GM12878 (cell line): ENCODE measurements at regions not wholly inside any gene's neighbourhood (a gene's known extent, or its start where the extent isn't known, plus 50 kb on each side); places are given as distances from the start of the nearest gene placed in this dataset.

ENCODE experiments used
- ATAC-seq: fragments of 200-7000 bp; cut with Tn5 transposase; 3 replicates; pipeline ENCODE4 v1.9.1; 2020; ENCODE audit warnings: mild to moderate bottlenecking, moderate library complexity
- BruUV-seq: library from RNA; stranded (reverse); fragments of 400-500 nt; replicated peaks from 2 replicates; lab custom pipeline; 2021; lab: Mats Ljungman, UMichigan
- CTCF ChIA-PET: fragments of 300-600 bp; sonication (Branson Sonifier 250); formaldehyde crosslinking; extraction: SDS; loops from one replicate; lab custom pipeline; 2021; ENCODE audit warnings: inconsistent platforms; lab: Yijun Ruan, JAX
- POLR2A ChIA-PET: fragments of 350-600 bp; formaldehyde crosslinking; extraction: SDS; loops from one replicate; lab custom pipeline; 2021; ENCODE audit warnings: inconsistent platforms; lab: Charles Lee
- RAD21 ChIA-PET: fragments of 300-600 bp; sonication (Branson Sonifier 250); formaldehyde crosslinking; loops from one replicate; lab custom pipeline; 2023; ENCODE audit warnings: antibody characterized with exemption; ENCODE audit not compliant: unreplicated experiment; lab: Charles Lee
- SMC1A ChIA-PET: fragments of 300-600 bp; sonication (Branson Sonifier 250); formaldehyde crosslinking; loops from one replicate; lab custom pipeline; 2023; ENCODE audit not compliant: unreplicated experiment, uncharacterized antibody; lab: Charles Lee
- DNase-seq: peaks from one replicate; pipeline ENCODE4 v3.0.0-alpha.2; 2011; ENCODE audit warnings: low read depth, low spot score
- FAIRE-seq: peaks from 3 replicates; lab custom pipeline; 2011; peaks lifted over from hg19 to GRCh38; lab: Jason Lieb, UNC
- H2AFZ ChIP-seq: 2 replicates; pipeline ENCODE4 v1.6.0; 2011; ENCODE audit warnings: low read depth, low read length, control low read depth; ENCODE audit not compliant: control insufficient read depth
- H3K27ac ChIP-seq: 2 replicates; pipeline ENCODE4 v1.5.1; 2011; ENCODE audit warnings: control low read depth; ENCODE audit not compliant: control insufficient read depth, insufficient read depth
- H3K27me3 ChIP-seq, 2 experiments: replicated peaks in 1 of 2; 2 replicates each; pipeline versions ENCODE4 v1.6.0 to v1.6.1; 2011; ENCODE audit warnings: low read length in 1 of 2; ENCODE audit not compliant: control insufficient read depth in 2 of 2, insufficient read depth in 2 of 2
- H3K36me3 ChIP-seq, 2 experiments: 2 replicates each; pipeline ENCODE4 v1.5.1; 2011; ENCODE audit warnings: low read length in 1 of 2; ENCODE audit not compliant: control insufficient read depth in 2 of 2, insufficient read depth in 2 of 2
- H3K4me1 ChIP-seq: 2 replicates; pipeline ENCODE4 v1.6.1; 2011; ENCODE audit warnings: mild to moderate bottlenecking, low read length, moderate library complexity, mixed read lengths; ENCODE audit not compliant: control insufficient read depth, insufficient read depth
- H3K4me2 ChIP-seq: 2 replicates; pipeline ENCODE4 v1.6.0; 2011; ENCODE audit warnings: control low read depth; ENCODE audit not compliant: control insufficient read depth, insufficient read depth
- H3K4me3 ChIP-seq: fragments of 200-600 bp; sonication (generic); 2 replicates; pipeline ENCODE4 v1.5.1; 2016
- H3K79me2 ChIP-seq: 2 replicates; pipeline ENCODE4 v1.6.0; 2011; ENCODE audit warnings: low read length; ENCODE audit not compliant: control insufficient read depth, insufficient read depth
- H3K9ac ChIP-seq: 2 replicates; pipeline ENCODE4 v1.8.0; 2011; ENCODE audit warnings: low read length, control low read depth, mixed read lengths; ENCODE audit not compliant: control insufficient read depth, insufficient read depth
- H3K9me3 ChIP-seq: replicated peaks from 3 replicates; pipeline ENCODE4 v1.5.1; 2011; ENCODE audit warnings: mild to moderate bottlenecking, low read length; ENCODE audit not compliant: control insufficient read depth, insufficient read depth
- H4K20me1 ChIP-seq: 2 replicates; pipeline ENCODE4 v1.6.0; 2011; ENCODE audit not compliant: control insufficient read depth, insufficient read depth
- EGR1 ChIP-seq, 2 experiments: IDR thresholded peaks; 1 replicate in 1 of 2; 2 replicates in 1 of 2; pipeline ENCODE4 v1.6.1; 2011 to 2012; ENCODE audit warnings: low read depth in 2 of 2, low read length in 2 of 2, borderline replicate concordance in 1 of 2, mild to moderate bottlenecking in 1 of 2, moderate library complexity in 1 of 2
- USF2 ChIP-seq: IDR thresholded peaks from 2 replicates; pipeline ENCODE4 v1.6.1; 2011; ENCODE audit warnings: low read depth, low read length, improper control_type of control experiment, borderline replicate concordance
- ZNF592 ChIP-seq: fragments of 450-650 bp; IDR thresholded peaks from 2 replicates; pipeline ENCODE4 v1.6.1; 2017; ENCODE audit warnings: mild to moderate bottlenecking, moderate library complexity
- WGBS: methylation state at CpG from one replicate; pipeline ENCODE4 v1.1.6; 2016; ENCODE audit warnings: low lambda C conversion rate; ENCODE audit not compliant: insufficient replicate concordance, insufficient coverage; ENCODE audit errors: missing lambda C conversion rate; 5-methylcytosine and 5-hydroxymethylcytosine counted together
- in situ Hi-C: fragments of 300-500 bp; cut with MboI; formaldehyde crosslinking; loops from 9 replicates; pipeline ENCODE4 v1.14.3; 2018; ENCODE audit warnings: mixed read lengths
- intact Hi-C: fragments of 100-400 bp; cut with micrococcal nuclease; formaldehyde crosslinking; loops from one replicate; pipeline ENCODE4 v1.14.2; 2022; ENCODE audit not compliant: unreplicated experiment

GRCh38 chr10:45209888-45210287 is 105.5 kb downstream of the OR13A1 start:
- ATAC-seq, result no peak
- no peak for DNase-seq

More at GRCh38 chr10:45209888-45210287, 105.5 kb downstream of the OR13A1 start:
- Histone ChIP-seq H3K79me2 (no peaks in the 10 kb centered on the region), H2AFZ (no peak overlapping the region), H3K9me3 (no peaks in the 10 kb centered on the region; the same call in 2 of the 3 replicates), H3K4me1 (no peaks in the 10 kb centered on the region), H3K27me3 (no peaks in the 10 kb centered on the region; a peak in 1 of 4 replicates), H3K9ac (no peak overlapping the region), H3K4me2 (no peak overlapping the region), H3K27ac (no peak overlapping the region), H4K20me1 (no peaks in the 10 kb centered on the region), H3K4me3 (no peak overlapping the region), H3K36me3 (no peaks in the 10 kb centered on the region)
- RAD21 ChIA-PET, result interaction anchor here (0.8 kb wide), 1 partner anchor 176 kb away, joined by 3 read pairs; no protein-coding TSS in a partner anchor
- WGBS, result 0% methylated on average over 2 of the region's 2 CpGs
- CTCF ChIA-PET, result interaction anchor here (1.2 kb wide), 1 partner anchor 33 kb away, joined by 3 read pairs; no protein-coding TSS in a partner anchor
- no peak for FAIRE-seq
- no peak for TF ChIP-seq USF2
- no peak for TF ChIP-seq ZNF592
- no peak for TF ChIP-seq EGR1 (IDR thresholded peaks at IDR 0.05; ENCODE audit: borderline replicate concordance in 1 of 2, low read depth in 2 of 2, low read length in 2 of 2)
- in situ Hi-C loops (no loop called here), intact Hi-C loops (no loop called here)
- no TSS peak for BruUV-seq
- SMC1A ChIA-PET, result no interaction called here
- POLR2A ChIA-PET, result no interaction called here
